Dendritic cell treated with granulocyte-macrophage colony-stimulating factor and Interleukin-4, amounts not matched to agents 40 ng/mL and 50 ng/mL, for 4 days (primary cell): ENCODE measurements at regions not wholly inside any gene's neighbourhood (a gene's known extent, or its start where the extent isn't known, plus 50 kb on each side); places are given as distances from the start of the nearest gene placed in this dataset.

Experiments used
- H3K27ac Mint-ChIP-seq: one replicate; pipeline ENCODE4 v1.8.0; 2022; ENCODE audit warnings: mild to moderate bottlenecking, mixed read lengths
- H3K27me3 Mint-ChIP-seq: one replicate; pipeline ENCODE4 v1.8.0; 2022; ENCODE audit warnings: mild to moderate bottlenecking, mixed read lengths
- H3K36me3 Mint-ChIP-seq: one replicate; pipeline ENCODE4 v1.8.0; 2022; ENCODE audit warnings: low read depth, mixed read lengths
- H3K4me1 Mint-ChIP-seq: one replicate; pipeline ENCODE4 v1.8.0; 2022; ENCODE audit warnings: low read depth, mixed read lengths
- H3K4me3 Mint-ChIP-seq: one replicate; pipeline ENCODE4 v1.8.0; 2022; ENCODE audit warnings: mild to moderate bottlenecking, moderate library complexity, mixed read lengths
- H3K9me3 Mint-ChIP-seq: one replicate; pipeline ENCODE4 v1.8.0; 2022; ENCODE audit warnings: mixed read lengths
- intact Hi-C: fragments of 100-400 bp; cut with micrococcal nuclease; formaldehyde crosslinking; loops from one replicate; pipeline ENCODE4 v1.15.0; 2022

DNA sequence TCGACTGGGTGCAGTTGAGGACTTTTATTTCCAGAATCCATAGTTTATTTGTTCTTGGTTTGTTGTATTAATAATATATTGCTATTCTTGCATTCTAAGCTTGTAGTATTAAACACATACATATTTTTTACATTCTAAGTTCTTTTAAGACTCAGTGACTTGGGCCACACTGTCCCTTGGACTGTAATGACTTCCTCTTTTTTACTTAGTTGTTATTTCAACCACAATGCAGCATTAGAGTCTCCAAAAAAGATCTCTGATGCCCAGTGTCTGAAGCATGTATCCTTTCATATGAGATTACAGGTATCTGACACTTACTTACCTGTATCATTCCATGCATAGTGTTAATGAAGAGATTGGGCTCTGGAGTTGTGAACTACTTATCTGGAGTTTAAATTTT lies 864.9 kb upstream of the PCDH20 start:
- H3K27me3 Mint-ChIP-seq, result no peaks in the 10 kb centered on the region
- intact Hi-C loops, result no loop called here

DNA sequence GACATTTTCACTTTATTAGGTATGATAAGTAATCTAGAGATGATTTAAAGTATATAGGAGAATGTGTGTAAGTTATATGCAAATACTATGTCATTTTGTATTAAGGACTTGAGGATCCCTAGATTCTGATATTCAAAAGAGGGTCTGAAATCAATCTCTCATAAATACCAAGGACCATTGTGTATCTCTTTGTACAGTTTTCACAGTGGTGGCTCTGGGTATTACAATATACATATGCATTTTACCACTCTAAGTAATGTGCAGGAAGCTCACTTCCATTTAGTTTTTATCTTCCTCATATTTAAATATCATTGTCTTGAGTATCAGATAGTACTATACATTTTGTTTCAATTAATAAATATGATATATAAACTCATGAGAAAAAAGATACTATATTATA lies 862.6 kb upstream of the PCDH20 start:
- Mint-ChIP-seq H3K36me3 (no peaks in the 10 kb centered on the region), H3K9me3 (peaks cover 8% of the 10 kb centered on the region), H3K27me3 (no peaks in the 10 kb centered on the region), H3K4me3 (no peak overlapping the region), H3K27ac (no peak overlapping the region), H3K4me1 (no peaks in the 10 kb centered on the region)
- intact Hi-C loops, result no loop called here

More for the DNA sequence above, 864.9 kb upstream of the PCDH20 start:
- no peak overlapping the region for H3K27ac Mint-ChIP-seq
- no peaks in the 10 kb centered on the region for H3K36me3 Mint-ChIP-seq
- H3K9me3 Mint-ChIP-seq, result peaks cover 6% of the 10 kb centered on the region
- no peaks in the 10 kb centered on the region for H3K4me1 Mint-ChIP-seq
- no peak overlapping the region for H3K4me3 Mint-ChIP-seq

DNA sequence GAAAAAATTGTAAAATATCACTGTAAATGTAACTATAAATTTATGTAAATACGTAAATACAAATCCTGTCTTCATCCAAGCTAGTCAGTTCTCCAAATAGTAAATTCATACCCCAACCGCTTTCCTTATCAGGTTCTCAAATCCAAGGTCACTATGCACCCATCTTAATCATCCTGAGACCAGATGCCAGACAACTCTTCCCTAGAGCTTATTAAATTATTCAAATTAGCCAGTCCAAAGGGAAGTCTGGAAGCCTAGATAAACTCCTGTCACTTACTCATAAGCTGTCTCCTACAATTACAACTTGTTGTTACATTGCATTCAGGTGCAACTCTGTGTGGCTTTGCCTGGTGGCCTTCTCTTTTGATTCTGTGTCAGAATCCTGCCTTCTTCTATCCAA lies 836.1 kb upstream of the PCDH20 start:
- H3K9me3 Mint-ChIP-seq, result peaks cover 17% of the 10 kb centered on the region
- no peak overlapping the region for H3K4me3 Mint-ChIP-seq
- no peak overlapping the region for H3K27ac Mint-ChIP-seq
- H3K4me1 Mint-ChIP-seq, result no peaks in the 10 kb centered on the region
- intact Hi-C loops, result no loop called here
- H3K36me3 Mint-ChIP-seq, result no peaks in the 10 kb centered on the region
- H3K27me3 Mint-ChIP-seq, result no peaks in the 10 kb centered on the region

DNA sequence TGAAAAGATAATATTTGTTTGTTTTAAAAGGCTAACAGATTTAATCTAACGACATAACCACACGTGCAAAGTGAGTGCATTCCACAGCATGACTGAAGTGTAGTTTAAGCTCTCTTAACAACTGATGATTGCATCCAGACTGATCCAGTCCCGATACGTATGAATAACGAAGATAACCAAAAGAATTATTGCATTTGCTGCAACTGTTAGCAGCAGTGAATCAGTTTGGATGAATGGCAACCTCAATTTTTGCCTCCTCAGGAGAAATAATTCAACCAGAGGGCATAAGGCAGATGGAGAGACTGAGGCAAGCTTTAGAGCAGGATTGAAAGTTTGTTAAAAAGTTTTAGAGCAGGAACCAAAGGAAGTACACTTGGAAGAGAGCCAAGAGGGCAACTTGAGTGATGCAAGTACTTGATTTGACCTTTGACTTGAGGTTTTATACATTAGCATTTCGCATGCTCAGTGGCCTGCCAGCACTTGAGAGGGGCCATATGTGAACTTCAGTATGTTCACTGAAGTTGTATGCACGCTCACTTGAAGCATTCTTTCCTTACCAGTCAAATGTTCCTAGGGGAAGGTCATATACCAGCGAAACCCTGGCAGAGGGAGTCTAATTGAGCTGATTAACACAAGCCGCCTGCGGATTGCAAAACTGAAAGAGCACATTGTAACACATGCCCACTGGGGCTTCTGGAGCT lies 835.0 kb upstream of the PCDH20 start:
- Mint-ChIP-seq H3K27ac (no peak overlapping the region), H3K9me3 (peaks cover 21% of the 10 kb centered on the region), H3K4me3 (no peak overlapping the region), H3K27me3 (no peaks in the 10 kb centered on the region), H3K4me1 (no peaks in the 10 kb centered on the region), H3K36me3 (no peaks in the 10 kb centered on the region)
- intact Hi-C loops, result no loop called here

DNA sequence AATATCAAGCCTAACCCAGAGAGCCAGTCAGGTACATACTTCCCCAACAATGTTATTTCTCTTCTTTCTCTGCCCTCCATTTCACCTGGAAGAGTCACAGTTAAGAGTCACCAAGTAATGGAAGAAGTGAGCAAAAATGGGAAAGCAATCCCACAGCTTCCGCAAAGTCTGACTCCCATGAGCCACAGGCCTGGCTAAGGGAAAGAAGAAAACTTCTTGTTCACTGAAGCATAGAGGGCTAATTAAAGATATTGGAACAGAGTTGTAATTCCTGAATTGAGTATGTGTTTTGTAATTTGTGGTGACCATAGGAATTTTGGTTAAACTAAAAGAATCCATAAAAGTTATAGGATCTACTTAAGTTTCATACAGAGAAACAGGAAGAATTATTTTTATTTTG lies 830.9 kb upstream of the PCDH20 start:
- Mint-ChIP-seq H3K9me3 (peaks cover 18% of the 10 kb centered on the region), H3K36me3 (no peaks in the 10 kb centered on the region), H3K4me1 (no peaks in the 10 kb centered on the region), H3K27me3 (no peaks in the 10 kb centered on the region), H3K27ac (no peak overlapping the region), H3K4me3 (no peak overlapping the region)
- intact Hi-C loops, result no loop called here

DNA sequence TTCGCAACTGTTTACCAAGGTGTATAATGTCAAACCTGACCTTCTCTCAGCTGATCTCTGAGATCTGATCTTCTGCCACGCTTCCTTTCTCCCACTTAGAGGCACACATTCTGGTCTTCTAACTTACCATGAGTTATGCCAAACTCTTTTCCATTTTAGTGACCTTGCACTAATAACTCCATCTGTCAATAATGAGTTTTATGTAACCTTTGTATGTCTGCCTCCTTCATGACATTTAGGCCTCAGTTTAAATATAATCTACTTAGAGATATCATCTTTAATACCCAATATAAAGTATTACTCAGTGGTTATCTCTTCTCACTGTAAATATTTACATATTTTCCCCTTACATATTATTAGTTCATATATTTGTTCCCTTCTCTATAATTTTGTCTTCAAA lies 827.5 kb upstream of the PCDH20 start:
- Mint-ChIP-seq H3K9me3 (peaks cover 9% of the 10 kb centered on the region), H3K4me3 (no peak overlapping the region), H3K36me3 (no peaks in the 10 kb centered on the region), H3K4me1 (no peaks in the 10 kb centered on the region), H3K27me3 (no peaks in the 10 kb centered on the region), H3K27ac (no peak overlapping the region)
- intact Hi-C loops, result no loop called here

DNA sequence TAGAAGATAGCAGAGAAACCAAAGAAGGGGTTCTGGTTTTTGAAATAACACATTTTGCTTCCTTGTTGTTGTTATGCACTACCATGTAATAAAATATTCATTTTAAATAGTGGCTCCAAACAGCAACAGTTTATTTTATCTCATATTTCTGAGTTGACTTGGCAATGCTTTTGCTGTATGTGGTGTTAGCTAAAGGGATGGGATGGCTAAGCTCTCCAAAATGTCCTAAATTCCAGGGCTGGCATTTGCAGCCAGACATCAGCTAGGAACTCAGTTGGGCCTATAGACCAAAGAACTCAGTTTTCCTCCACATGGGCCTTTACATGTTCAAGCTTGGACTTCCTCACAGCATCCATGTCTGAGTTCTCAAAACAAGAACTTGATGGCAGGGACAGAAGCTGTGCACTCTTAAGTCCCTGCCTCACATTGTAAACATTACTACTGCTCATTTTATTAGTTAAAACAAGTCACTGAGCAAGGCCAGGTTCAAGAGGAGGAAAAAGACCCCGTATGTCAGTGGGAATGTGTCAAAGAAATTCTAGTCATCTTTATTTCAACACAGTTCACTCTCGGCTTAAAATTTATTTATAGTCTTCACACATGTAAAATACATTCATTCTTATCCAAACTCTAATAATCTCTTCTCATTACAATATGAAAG lies 819.3 kb upstream of the PCDH20 start:
- Mint-ChIP-seq H3K4me3 (no peak overlapping the region), H3K27me3 (no peaks in the 10 kb centered on the region), H3K27ac (no peak overlapping the region), H3K36me3 (no peaks in the 10 kb centered on the region), H3K9me3 (no peaks in the 10 kb centered on the region), H3K4me1 (no peaks in the 10 kb centered on the region)
- intact Hi-C loops, result no loop called here

DNA sequence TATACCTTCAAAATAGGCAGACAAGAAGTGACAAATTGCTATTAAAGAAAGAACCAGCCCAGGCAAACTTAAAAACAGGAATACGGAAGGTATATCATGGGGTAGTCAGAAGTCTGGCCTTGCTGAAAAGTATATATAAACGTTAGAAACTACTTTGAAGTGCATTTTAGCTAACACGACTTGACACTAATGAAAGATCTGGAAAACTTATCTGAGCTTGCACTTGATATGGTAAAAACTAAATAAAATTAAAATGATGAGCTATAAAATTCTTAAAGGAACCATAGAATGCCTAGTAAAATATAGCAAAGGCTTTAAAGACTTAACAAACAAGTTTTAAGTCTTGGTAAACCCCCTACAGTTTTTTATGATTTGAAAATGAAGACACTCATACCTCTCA lies 795.3 kb upstream of the PCDH20 start:
- Mint-ChIP-seq H3K4me1 (no peaks in the 10 kb centered on the region), H3K9me3 (peaks cover 30% of the 10 kb centered on the region), H3K27me3 (no peaks in the 10 kb centered on the region), H3K36me3 (no peaks in the 10 kb centered on the region), H3K4me3 (no peak overlapping the region), H3K27ac (no peak overlapping the region)
- intact Hi-C loops, result no loop called here

DNA sequence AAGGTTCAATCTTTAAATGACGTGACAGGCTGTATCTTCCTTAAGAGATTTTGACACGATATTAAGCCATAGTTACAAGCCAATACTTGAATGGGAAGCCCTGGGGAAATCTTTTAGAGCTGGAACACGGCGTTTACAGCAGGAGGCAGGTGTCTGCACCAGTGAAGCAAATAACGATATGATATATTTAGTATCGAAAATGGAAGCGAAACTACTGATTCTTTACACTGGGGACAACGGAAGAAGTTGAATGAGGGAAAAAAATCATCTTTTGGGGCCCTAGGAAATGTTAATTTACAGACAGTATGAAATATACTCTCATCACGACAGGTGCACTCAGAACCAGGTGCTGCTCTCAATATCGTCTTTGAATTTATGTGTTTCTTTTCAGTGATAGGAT lies 793.9 kb upstream of the PCDH20 start:
- no peak overlapping the region for H3K27ac Mint-ChIP-seq

DNA sequence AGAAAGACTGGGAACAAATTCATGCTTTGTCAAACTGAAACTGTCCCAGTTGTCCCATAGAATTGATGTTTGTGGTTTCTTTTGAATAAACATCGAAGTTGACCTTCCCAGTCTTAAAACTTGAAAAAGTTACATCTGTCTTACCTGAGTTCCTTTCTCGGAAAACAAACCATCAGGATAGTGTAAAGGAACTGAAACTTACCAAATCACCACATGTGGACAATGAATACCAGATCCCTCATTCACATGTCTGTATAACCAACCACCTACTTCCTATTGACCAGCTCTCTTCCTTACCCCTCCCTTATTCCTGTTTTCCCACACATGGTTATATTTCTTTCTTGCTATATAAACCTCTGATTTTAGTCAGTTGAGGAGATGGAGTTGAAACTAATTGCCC lies 791.7 kb upstream of the PCDH20 start:
- no peaks in the 10 kb centered on the region for H3K36me3 Mint-ChIP-seq
- intact Hi-C loops, result no loop called here
- H3K27me3 Mint-ChIP-seq, result no peaks in the 10 kb centered on the region
- no peak overlapping the region for H3K4me3 Mint-ChIP-seq
- H3K27ac Mint-ChIP-seq, result no peak overlapping the region
- no peaks in the 10 kb centered on the region for H3K4me1 Mint-ChIP-seq
- H3K9me3 Mint-ChIP-seq, result peaks cover 31% of the 10 kb centered on the region

More for the DNA sequence above, 793.9 kb upstream of the PCDH20 start:
- H3K9me3 Mint-ChIP-seq, result peaks cover 39% of the 10 kb centered on the region
- H3K4me1 Mint-ChIP-seq, result no peaks in the 10 kb centered on the region
- no peaks in the 10 kb centered on the region for H3K27me3 Mint-ChIP-seq
- H3K4me3 Mint-ChIP-seq, result no peak overlapping the region
- H3K36me3 Mint-ChIP-seq, result no peaks in the 10 kb centered on the region
- intact Hi-C loops, result no loop called here

DNA sequence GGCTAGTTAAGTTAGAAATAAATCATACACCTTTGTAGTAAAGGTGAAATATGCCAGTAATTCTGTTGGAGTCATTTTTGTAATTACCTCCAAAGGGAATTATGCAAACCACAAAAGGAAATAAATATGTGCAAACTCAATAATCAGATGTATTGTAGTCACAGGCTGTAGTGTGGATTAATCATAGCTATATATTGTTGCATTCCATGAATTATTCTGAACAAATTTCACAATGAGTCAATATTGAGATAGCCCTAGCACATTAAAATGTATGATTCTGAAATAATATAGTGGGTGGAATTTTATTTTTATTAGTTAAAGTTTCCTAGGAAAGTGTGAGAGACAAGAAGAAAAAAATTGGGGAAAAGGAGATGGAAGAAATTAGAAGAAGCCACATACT lies 790.5 kb upstream of the PCDH20 start:
- no peaks in the 10 kb centered on the region for H3K27me3 Mint-ChIP-seq
- no peaks in the 10 kb centered on the region for H3K4me1 Mint-ChIP-seq
- no peaks in the 10 kb centered on the region for H3K36me3 Mint-ChIP-seq
- no peak overlapping the region for H3K27ac Mint-ChIP-seq
- no peak overlapping the region for H3K4me3 Mint-ChIP-seq
- H3K9me3 Mint-ChIP-seq, result peaks cover 29% of the 10 kb centered on the region
- intact Hi-C loops, result no loop called here

DNA sequence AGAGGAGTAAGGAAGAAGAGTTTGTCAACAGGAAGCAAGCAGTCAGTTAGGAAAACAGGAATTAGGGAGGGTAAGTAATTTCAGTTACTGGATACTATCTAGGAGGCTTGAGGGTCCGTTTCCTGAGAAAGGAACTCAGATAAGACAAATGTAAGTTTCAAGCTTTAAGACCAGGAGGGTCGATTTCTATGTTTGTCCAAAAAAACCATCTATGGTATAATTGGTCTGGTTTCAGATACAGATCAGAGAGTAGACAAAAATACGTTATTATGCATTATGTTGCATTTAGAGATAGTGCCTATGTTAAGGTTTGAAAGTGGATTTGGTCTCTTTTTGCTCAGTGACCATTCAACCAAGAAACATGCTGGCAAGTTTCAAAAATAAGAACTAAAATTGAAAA lies 789.6 kb upstream of the PCDH20 start:
- Mint-ChIP-seq H3K27me3 (no peaks in the 10 kb centered on the region), H3K4me3 (no peak overlapping the region), H3K4me1 (no peaks in the 10 kb centered on the region), H3K9me3 (peaks cover 38% of the 10 kb centered on the region), H3K27ac (no peak overlapping the region), H3K36me3 (no peaks in the 10 kb centered on the region)
- intact Hi-C loops, result no loop called here

DNA sequence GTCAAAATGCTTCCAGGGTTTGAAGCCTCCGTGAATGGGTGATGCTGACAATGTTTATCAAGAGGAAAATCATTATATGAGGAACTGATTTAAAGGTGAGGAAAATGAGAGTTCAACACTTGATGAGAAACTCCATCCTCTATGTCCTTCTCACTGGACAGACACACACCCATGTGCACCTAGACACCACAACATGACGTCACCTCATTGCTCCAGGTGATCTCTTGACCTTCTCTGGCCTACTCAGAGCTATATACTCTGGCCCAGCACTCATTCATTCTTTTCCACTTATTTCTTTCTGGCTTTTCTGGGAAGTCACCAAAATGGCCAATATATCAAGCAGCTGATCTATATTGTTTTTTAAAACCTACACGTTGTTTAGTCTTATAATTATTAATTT lies 778.7 kb upstream of the PCDH20 start:
- Mint-ChIP-seq H3K9me3 (peaks cover 8% of the 10 kb centered on the region), H3K27me3 (no peaks in the 10 kb centered on the region), H3K4me1 (no peaks in the 10 kb centered on the region), H3K36me3 (no peaks in the 10 kb centered on the region), H3K27ac (no peak overlapping the region), H3K4me3 (no peak overlapping the region)
- intact Hi-C loops, result no loop called here

DNA sequence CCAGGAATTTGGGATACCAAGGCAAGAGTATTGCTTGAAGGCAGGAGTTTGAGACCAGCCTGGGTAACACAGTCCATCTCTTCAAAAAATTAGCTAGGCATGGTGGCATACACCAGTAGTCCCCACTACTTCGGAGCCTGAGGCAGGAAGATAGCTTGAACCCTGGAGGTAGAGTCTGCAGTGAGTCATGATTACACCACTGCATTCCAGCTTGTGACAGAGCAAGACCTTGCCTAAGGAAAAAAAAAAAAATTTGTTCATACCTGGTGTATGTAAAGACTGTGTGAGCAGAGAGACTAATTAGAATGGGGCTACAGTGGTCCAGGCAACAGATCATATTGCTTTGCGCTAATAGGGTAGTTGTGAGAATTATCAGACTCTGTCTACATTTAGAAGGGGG lies 778.3 kb upstream of the PCDH20 start:
- H3K36me3 Mint-ChIP-seq, result no peaks in the 10 kb centered on the region
- H3K9me3 Mint-ChIP-seq, result peaks cover 10% of the 10 kb centered on the region
- H3K4me1 Mint-ChIP-seq, result no peaks in the 10 kb centered on the region
- no peak overlapping the region for H3K27ac Mint-ChIP-seq
- H3K4me3 Mint-ChIP-seq, result no peak overlapping the region
- H3K27me3 Mint-ChIP-seq, result no peaks in the 10 kb centered on the region
- intact Hi-C loops, result no loop called here
